Breast epithelium (tissue), 3 donors: ENCODE measurements at regions not wholly inside any gene's neighbourhood (a gene's known extent, or its start where the extent isn't known, plus 50 kb on each side); places are given as distances from the start of the nearest gene placed in this dataset.
"Not testable (repeated sequence)": the region's sequence is repeated elsewhere in the genome, so short reads cannot be mapped to it uniquely, and the experiment has no call there.

Source experiments
- POLR2A ChIP-seq: fragments of 450-650 bp; IDR thresholded peaks from one replicate; pipeline ENCODE4 v1.6.1; 2016; ENCODE audit warnings: antibody characterized with exemption, mild to moderate bottlenecking, moderate library complexity
- POLR2AphosphoS5 ChIP-seq, 3 donors: sonication (generic); formaldehyde crosslinking; IDR thresholded peaks; one replicate each; pipeline ENCODE4 v1.6.1; 2017; ENCODE audit warnings: antibody characterized with exemption in 3 of 3
- TF ChIP-seq, protein P1 (sequence below), 3 donors: fragments of 450-650 bp; IDR thresholded peaks; one replicate each; pipeline ENCODE4 v1.5.1; 2016 to 2017; ENCODE audit warnings: antibody characterized with exemption in 3 of 3, mild to moderate bottlenecking in 3 of 3, moderate library complexity in 3 of 3

DNA sequence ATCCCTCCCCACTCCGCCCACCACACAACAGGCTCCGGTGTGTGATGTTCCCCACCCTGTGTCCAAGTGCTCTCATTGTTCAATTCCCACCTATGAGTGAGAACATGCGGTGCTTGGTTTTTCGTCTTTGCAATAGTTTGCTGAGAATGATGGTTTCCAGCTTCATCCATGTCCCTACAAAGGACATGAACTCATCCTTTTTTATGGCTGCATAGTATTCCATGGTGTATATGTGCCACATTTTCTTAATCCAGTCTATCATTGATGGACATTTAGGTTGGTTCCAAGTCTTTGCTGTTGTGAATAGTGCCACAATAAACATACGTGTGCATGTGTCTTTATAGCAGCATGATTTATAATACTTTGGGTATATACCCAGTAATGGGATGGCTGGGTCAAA is 81.0 kb upstream of the TINAGL1 start:
- not testable (repeated sequence) for TF ChIP-seq POLR2A; POLR2AphosphoS5 (IDR thresholded peaks at IDR 0.05)
- TF ChIP-seq, protein P1, sequence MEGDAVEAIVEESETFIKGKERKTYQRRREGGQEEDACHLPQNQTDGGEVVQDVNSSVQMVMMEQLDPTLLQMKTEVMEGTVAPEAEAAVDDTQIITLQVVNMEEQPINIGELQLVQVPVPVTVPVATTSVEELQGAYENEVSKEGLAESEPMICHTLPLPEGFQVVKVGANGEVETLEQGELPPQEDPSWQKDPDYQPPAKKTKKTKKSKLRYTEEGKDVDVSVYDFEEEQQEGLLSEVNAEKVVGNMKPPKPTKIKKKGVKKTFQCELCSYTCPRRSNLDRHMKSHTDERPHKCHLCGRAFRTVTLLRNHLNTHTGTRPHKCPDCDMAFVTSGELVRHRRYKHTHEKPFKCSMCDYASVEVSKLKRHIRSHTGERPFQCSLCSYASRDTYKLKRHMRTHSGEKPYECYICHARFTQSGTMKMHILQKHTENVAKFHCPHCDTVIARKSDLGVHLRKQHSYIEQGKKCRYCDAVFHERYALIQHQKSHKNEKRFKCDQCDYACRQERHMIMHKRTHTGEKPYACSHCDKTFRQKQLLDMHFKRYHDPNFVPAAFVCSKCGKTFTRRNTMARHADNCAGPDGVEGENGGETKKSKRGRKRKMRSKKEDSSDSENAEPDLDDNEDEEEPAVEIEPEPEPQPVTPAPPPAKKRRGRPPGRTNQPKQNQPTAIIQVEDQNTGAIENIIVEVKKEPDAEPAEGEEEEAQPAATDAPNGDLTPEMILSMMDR (IDR thresholded peaks at IDR 0.05): not testable (repeated sequence)
